Adrenal gland (tissue), 9 donors: ENCODE measurements at regions not wholly inside any gene's neighbourhood (a gene's known extent, or its start where the extent isn't known, plus 50 kb on each side); places are given as distances from the start of the nearest gene placed in this dataset.

Experiments used
- DNase-seq, 7 donors: peaks; one replicate each; pipeline ENCODE4 v3.0.0-alpha.2; 2019 to 2020
- H3K27ac ChIP-seq, 5 donors: fragments of 200-600 bp; sonication (generic) in 4 of 5; 1 replicate in 3 of 5; 2 replicates in 2 of 5; pipeline versions ENCODE4 v1.5.1 to v1.8.0; 2016 to 2020; ENCODE audit warnings: mild to moderate bottlenecking in 1 of 5
- H3K27me3 ChIP-seq: fragments of 200-600 bp; 2 replicates; pipeline ENCODE4 v1.8.0; 2021
- H3K36me3 ChIP-seq, 2 donors: fragments of 200-600 bp; replicated peaks in 1 of 2; 1 replicate in 1 of 2; 2 replicates in 1 of 2; pipeline versions ENCODE4 v1.5.1 to v1.8.0; 2018 to 2022
- H3K4me1 ChIP-seq, 2 donors: fragments of 200-600 bp; replicated peaks in 1 of 2; 1 replicate in 1 of 2; 2 replicates in 1 of 2; pipeline versions ENCODE4 v1.5.1 to v1.8.0; 2018 to 2021
- H3K4me3 ChIP-seq, 4 donors: fragments of 200-600 bp; sonication (generic) in 3 of 4; one replicate each; pipeline ENCODE4 v1.5.1; 2016 to 2018
- H3K9me3 ChIP-seq, 3 donors: fragments of 200-600 bp; sonication (generic) in 1 of 3; replicated peaks in 1 of 3; 1 replicate in 2 of 3; 2 replicates in 1 of 3; pipeline versions ENCODE4 v1.5.1 to v1.8.0; 2016 to 2021
- POLR2A ChIP-seq, 2 donors: fragments of 450-650 bp; IDR thresholded peaks; one replicate each; pipeline ENCODE4 v1.6.1; 2017; ENCODE audit warnings: antibody characterized with exemption in 2 of 2, mild to moderate bottlenecking in 2 of 2, moderate library complexity in 1 of 2
- WGBS, 4 donors: extraction: QIAGEN DNeasy Blood & Tissue Kit in 2 of 4; methylation state at CpG; one replicate each; pipeline versions ENCODE4 v1.1.5 to v1.1.7; 2013 to 2017; 5-methylcytosine and 5-hydroxymethylcytosine counted together
- intact Hi-C, 2 donors: fragments of 100-400 bp; cut with DNase I; formaldehyde crosslinking; loops; one replicate each; pipeline versions ENCODE4 v1.14.1 to v1.15.0; 2022 to 2023
- TF ChIP-seq, protein P1 (sequence below), 6 experiments: fragments of 450-650 bp in 4 of 6; fragments of 200-600 bp in 2 of 6; sonication (generic) in 1 of 6; IDR thresholded peaks; 1 replicate in 5 of 6; 2 replicates in 1 of 6; pipeline versions ENCODE4 v1.5.1 to v1.8.0; 2016 to 2021; ENCODE audit warnings: antibody characterized with exemption in 6 of 6, mild to moderate bottlenecking in 2 of 6, moderate library complexity in 1 of 6
- donor health status: healthy with polysubstance abuse.
- donor health status: Bipolar disorder and iron deficiency.
- donor health status: DM: yes; HTN: yes; CAD: no.
- donor health status: DM: no; HTN: no; CAD: no.
- donor health status: DM: no; HTN: no; CAD: no.

- 78 to 94% (median 90%) methylated on average over 1 of the region's 1 CpG for WGBS, 4 donors
Measured at GRCh38 chr2:129336276-129336675, 643.2 kb upstream of the RAB6C start.

DNA sequence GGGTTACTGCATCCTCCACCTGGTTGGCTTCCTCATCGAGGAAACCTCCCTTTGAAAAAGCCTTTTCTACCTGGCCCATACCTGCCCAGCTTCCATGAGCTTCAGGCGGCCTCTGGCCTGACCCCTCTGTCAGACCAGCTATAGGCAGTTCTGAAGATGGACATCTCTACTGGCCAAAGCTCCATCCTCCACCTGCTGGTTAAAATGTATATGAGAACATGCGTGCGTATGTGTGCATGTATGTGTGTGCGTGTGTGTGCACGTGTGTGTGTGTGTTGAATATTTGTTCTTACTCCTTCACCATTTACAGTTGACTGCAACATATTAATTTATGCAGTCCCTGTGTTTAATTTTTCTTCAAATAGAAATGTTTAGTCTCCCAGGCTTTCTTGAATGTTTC, 642.4 kb upstream of the RAB6C start:
- 88 to 93% (median 90%) methylated on average over 6 of the region's 6 CpGs for WGBS, 4 donors
- H3K27ac ChIP-seq: no peak overlapping the region

More at GRCh38 chr2:129336276-129336675, 643.2 kb upstream of the RAB6C start:
- intact Hi-C loops: no loop called here
- Histone ChIP-seq H3K27ac (no peak overlapping the region), H3K36me3 (no peaks in the 10 kb centered on the region), H3K9me3 (no peaks in the 10 kb centered on the region), H3K4me1 (no peaks in the 10 kb centered on the region), H3K4me3 (no peak overlapping the region), H3K27me3 (no peaks in the 10 kb centered on the region)
- TF ChIP-seq POLR2A (IDR thresholded peaks at IDR 0.05): no peak
- TF ChIP-seq, protein P1, sequence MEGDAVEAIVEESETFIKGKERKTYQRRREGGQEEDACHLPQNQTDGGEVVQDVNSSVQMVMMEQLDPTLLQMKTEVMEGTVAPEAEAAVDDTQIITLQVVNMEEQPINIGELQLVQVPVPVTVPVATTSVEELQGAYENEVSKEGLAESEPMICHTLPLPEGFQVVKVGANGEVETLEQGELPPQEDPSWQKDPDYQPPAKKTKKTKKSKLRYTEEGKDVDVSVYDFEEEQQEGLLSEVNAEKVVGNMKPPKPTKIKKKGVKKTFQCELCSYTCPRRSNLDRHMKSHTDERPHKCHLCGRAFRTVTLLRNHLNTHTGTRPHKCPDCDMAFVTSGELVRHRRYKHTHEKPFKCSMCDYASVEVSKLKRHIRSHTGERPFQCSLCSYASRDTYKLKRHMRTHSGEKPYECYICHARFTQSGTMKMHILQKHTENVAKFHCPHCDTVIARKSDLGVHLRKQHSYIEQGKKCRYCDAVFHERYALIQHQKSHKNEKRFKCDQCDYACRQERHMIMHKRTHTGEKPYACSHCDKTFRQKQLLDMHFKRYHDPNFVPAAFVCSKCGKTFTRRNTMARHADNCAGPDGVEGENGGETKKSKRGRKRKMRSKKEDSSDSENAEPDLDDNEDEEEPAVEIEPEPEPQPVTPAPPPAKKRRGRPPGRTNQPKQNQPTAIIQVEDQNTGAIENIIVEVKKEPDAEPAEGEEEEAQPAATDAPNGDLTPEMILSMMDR (IDR thresholded peaks at IDR 0.05): no peak
- DNase-seq: no peak

GRCh38 chr2:129345540-129345939, 633.9 kb upstream of the RAB6C start:
- TF ChIP-seq, protein P1 (IDR thresholded peaks at IDR 0.05): no peak
- no peak for TF ChIP-seq POLR2A (IDR thresholded peaks at IDR 0.05)

More for the DNA sequence above, 642.4 kb upstream of the RAB6C start:
- Histone ChIP-seq H3K9me3 (no peaks in the 10 kb centered on the region), H3K27me3 (no peaks in the 10 kb centered on the region), H3K4me1 (no peaks in the 10 kb centered on the region), H3K36me3 (no peaks in the 10 kb centered on the region), H3K4me3 (no peak overlapping the region)
- intact Hi-C loops: no loop called here
- no peak for DNase-seq
- no peak for TF ChIP-seq POLR2A (IDR thresholded peaks at IDR 0.05)
- TF ChIP-seq, protein P1 (IDR thresholded peaks at IDR 0.05): no peak

DNA sequence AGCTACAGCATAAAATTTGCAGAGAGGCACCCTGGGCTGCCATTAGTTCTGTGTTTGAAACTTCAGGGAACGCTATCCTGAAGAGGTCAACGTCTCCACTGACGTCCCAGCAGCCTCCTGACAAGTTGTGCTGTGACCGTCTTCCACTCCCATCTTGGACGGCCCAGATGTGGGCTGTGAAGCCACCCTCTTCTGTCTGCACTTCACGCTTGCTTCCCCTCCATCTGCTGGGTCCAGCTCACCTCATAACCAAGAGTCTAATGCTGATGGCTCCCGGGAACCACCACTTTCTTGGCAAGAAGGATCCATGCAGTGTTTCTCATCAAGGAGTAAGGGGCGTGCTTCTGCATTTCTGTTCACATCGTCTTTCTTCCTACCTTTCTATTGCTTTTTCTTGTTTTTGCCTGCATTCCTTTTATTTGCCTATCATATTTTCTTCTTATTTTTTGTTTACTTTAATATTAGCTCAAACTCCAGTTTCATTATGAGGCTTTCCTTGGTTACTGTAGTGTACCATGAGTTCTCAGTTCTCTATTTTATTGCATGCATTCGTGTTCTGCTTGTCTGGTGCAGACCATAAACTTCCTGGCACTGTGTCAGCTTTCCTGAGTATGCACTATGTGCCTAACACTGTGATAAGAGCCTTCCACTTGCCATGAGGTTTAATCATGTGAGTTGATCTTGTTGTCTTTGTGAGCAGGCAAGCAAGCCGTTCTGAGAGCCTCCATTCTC, 631.8 kb upstream of the RAB6C start:
- intact Hi-C loops: no loop called here
- H3K4me1 ChIP-seq: no peaks in the 10 kb centered on the region
- no peak overlapping the region for H3K27ac ChIP-seq
- no peaks in the 10 kb centered on the region for H3K27me3 ChIP-seq
- peak; percentile 22 to 64 (median 32) for DNase-seq
- H3K4me3 ChIP-seq: no peak overlapping the region
- no peaks in the 10 kb centered on the region for H3K36me3 ChIP-seq
- WGBS, 4 donors: 66 to 71% (median 70%) methylated on average over 11 of the region's 11 CpGs
- no peak for TF ChIP-seq POLR2A (IDR thresholded peaks at IDR 0.05)
- TF ChIP-seq, protein P1 (IDR thresholded peaks at IDR 0.05): no peak
- no peaks in the 10 kb centered on the region for H3K9me3 ChIP-seq

More at GRCh38 chr2:129345540-129345939, 633.9 kb upstream of the RAB6C start:
- Histone ChIP-seq H3K27ac (no peak overlapping the region), H3K4me1 (no peaks in the 10 kb centered on the region), H3K4me3 (no peak overlapping the region), H3K9me3 (no peaks in the 10 kb centered on the region), H3K36me3 (no peaks in the 10 kb centered on the region), H3K27me3 (no peaks in the 10 kb centered on the region)
- intact Hi-C loops: no loop called here
- 93 to 100% (median 98%) methylated on average over 1 of the region's 1 CpG for WGBS, 4 donors
- no peak for DNase-seq
